WTC11 (cell line): ENCODE measurements at regions not wholly inside any gene's neighbourhood (a gene's known extent, or its start where the extent isn't known, plus 50 kb on each side); places are given as distances from the start of the nearest gene placed in this dataset.

Source experiments
- ATAC-seq: fragments of 200-7000 bp; cut with Tn5 transposase; 2 replicates; pipeline ENCODE4 v1.10.0; 2021; ENCODE audit warnings: mild to moderate bottlenecking, moderate library complexity
- CTCF ChIA-PET: fragments of 300-600 bp; sonication (Branson Sonifier 250); formaldehyde crosslinking; loops from one replicate; lab custom pipeline; 2021; ENCODE audit warnings: antibody characterized with exemption; lab: Charles Lee
- POLR2A ChIA-PET: fragments of 350-600 bp; sonication (Branson Sonifier 250); formaldehyde crosslinking; loops from one replicate; lab custom pipeline; 2021; ENCODE audit warnings: antibody characterized with exemption; lab: Charles Lee
- DNase-seq: peaks from one replicate; pipeline ENCODE4 v3.0.0; 2021; ENCODE audit warnings: low spot score
- H3K27ac Mint-ChIP-seq: 2 replicates; pipeline ENCODE4 v1.8.0; 2021; ENCODE audit warnings: mixed read lengths
- H3K27me3 Mint-ChIP-seq: 2 replicates; pipeline ENCODE4 v1.8.0; 2021; ENCODE audit warnings: low read depth, mild to moderate bottlenecking, moderate library complexity, mixed read lengths
- H3K36me3 Mint-ChIP-seq: 2 replicates; pipeline ENCODE4 v1.8.0; 2021; ENCODE audit warnings: mixed read lengths
- H3K4me1 Mint-ChIP-seq: 2 replicates; pipeline ENCODE4 v1.8.0; 2022; ENCODE audit warnings: mixed read lengths
- H3K4me3 Mint-ChIP-seq: 2 replicates; pipeline ENCODE4 v1.8.0; 2021; ENCODE audit warnings: mild to moderate bottlenecking, moderate library complexity, mixed read lengths
- H3K9me3 Mint-ChIP-seq: 2 replicates; pipeline ENCODE4 v1.8.0; 2021; ENCODE audit warnings: mixed read lengths
- ATF6 ChIP-seq: sonication (generic); formaldehyde crosslinking; IDR thresholded peaks from 2 replicates; pipeline ENCODE4 v1.8.1; 2023; ENCODE audit warnings: mild to moderate bottlenecking, missing genetic modification reagents
- CREB1 ChIP-seq: sonication (generic); formaldehyde crosslinking; IDR thresholded peaks from 2 replicates; pipeline ENCODE4 v1.8.0; 2023; ENCODE audit warnings: mild to moderate bottlenecking, missing genetic modification reagents
- CREM ChIP-seq: sonication (generic); formaldehyde crosslinking; IDR thresholded peaks from 2 replicates; pipeline ENCODE4 v1.8.1; 2022; ENCODE audit warnings: mild to moderate bottlenecking, missing genetic modification reagents, moderate library complexity
- CTCF ChIP-seq: fragments of 200-600 bp; IDR thresholded peaks from 2 replicates; pipeline ENCODE4 v1.8.0; 2022; ENCODE audit warnings: antibody characterized with exemption
- E2F1 ChIP-seq: sonication (generic); formaldehyde crosslinking; IDR thresholded peaks from 2 replicates; pipeline ENCODE4 v1.8.0; 2022; ENCODE audit warnings: mild to moderate bottlenecking, missing genetic modification reagents
- E2F5 ChIP-seq: sonication (generic); formaldehyde crosslinking; IDR thresholded peaks from 2 replicates; pipeline ENCODE4 v1.8.1; 2022; ENCODE audit warnings: mild to moderate bottlenecking, moderate library complexity, missing genetic modification reagents
- FOXP1 ChIP-seq: sonication (generic); formaldehyde crosslinking; IDR thresholded peaks from 2 replicates; pipeline ENCODE4 v1.8.0; 2022; ENCODE audit warnings: missing genetic modification reagents, mild to moderate bottlenecking, moderate library complexity, borderline replicate concordance
- GABPB1 ChIP-seq: sonication (generic); formaldehyde crosslinking; IDR thresholded peaks from 2 replicates; pipeline ENCODE4 v1.8.1; 2023; ENCODE audit warnings: mild to moderate bottlenecking, missing genetic modification reagents
- GTF2I ChIP-seq: fragments of 250-450 bp; sonication (Bioruptor Pico); conservative IDR thresholded peaks from 2 replicates; pipeline ENCODE4 v1.4.0; 2021; ENCODE audit warnings: mild to moderate bottlenecking
- IRF2 ChIP-seq: sonication (generic); formaldehyde crosslinking; IDR thresholded peaks from 2 replicates; pipeline ENCODE4 v1.8.0; 2022; ENCODE audit warnings: low read depth, missing genetic modification reagents, borderline replicate concordance
- JUN ChIP-seq: sonication (generic); formaldehyde crosslinking; IDR thresholded peaks from 2 replicates; pipeline ENCODE4 v1.8.0; 2023; ENCODE audit warnings: mild to moderate bottlenecking, missing genetic modification reagents
- KAT7 ChIP-seq: sonication (generic); formaldehyde crosslinking; IDR thresholded peaks from 2 replicates; pipeline ENCODE4 v1.8.1; 2023; ENCODE audit warnings: missing genetic modification reagents, mild to moderate bottlenecking, borderline replicate concordance
- MXD4 ChIP-seq: fragments of 250-450 bp; sonication (Bioruptor Pico); IDR thresholded peaks from 2 replicates; pipeline ENCODE4 v1.8.0; 2021; ENCODE audit warnings: mild to moderate bottlenecking, moderate library complexity, borderline replicate concordance
- MYBL2 ChIP-seq: sonication (generic); formaldehyde crosslinking; IDR thresholded peaks from 2 replicates; pipeline ENCODE4 v1.8.1; 2023; ENCODE audit warnings: mild to moderate bottlenecking, moderate library complexity, missing genetic modification reagents
- NFATC4 ChIP-seq: fragments of 250-450 bp; sonication (Bioruptor Pico); IDR thresholded peaks from 2 replicates; pipeline ENCODE4 v1.9.0; 2021; ENCODE audit warnings: mild to moderate bottlenecking
- NFE2L1 ChIP-seq: sonication (generic); formaldehyde crosslinking; IDR thresholded peaks from 2 replicates; pipeline ENCODE4 v1.8.1; 2023; ENCODE audit warnings: missing genetic modification reagents
- NFYB ChIP-seq: sonication (generic); formaldehyde crosslinking; conservative IDR thresholded peaks from 2 replicates; pipeline ENCODE4 v1.8.0; 2022; ENCODE audit warnings: low read depth, missing genetic modification reagents
- NR2C2 ChIP-seq: sonication (generic); formaldehyde crosslinking; IDR thresholded peaks from 2 replicates; pipeline ENCODE4 v1.8.0; 2022; ENCODE audit warnings: mild to moderate bottlenecking, missing genetic modification reagents
- PREB ChIP-seq: sonication (generic); formaldehyde crosslinking; IDR thresholded peaks from 2 replicates; pipeline ENCODE4 v1.8.1; 2022; ENCODE audit warnings: mild to moderate bottlenecking, missing genetic modification reagents, moderate library complexity, borderline replicate concordance
- SMAD3 ChIP-seq: sonication (generic); formaldehyde crosslinking; IDR thresholded peaks from 2 replicates; pipeline ENCODE4 v1.8.0; 2022; ENCODE audit warnings: missing genetic modification reagents, mild to moderate bottlenecking, borderline replicate concordance
- TP53 ChIP-seq: sonication (generic); formaldehyde crosslinking; IDR thresholded peaks from 2 replicates; pipeline ENCODE4 v1.8.1; 2023; ENCODE audit warnings: mild to moderate bottlenecking, missing genetic modification reagents
- ZNF138 ChIP-seq: sonication (generic); formaldehyde crosslinking; conservative IDR thresholded peaks from 2 replicates; pipeline ENCODE4 v1.8.1; 2022; ENCODE audit warnings: mild to moderate bottlenecking, moderate library complexity, missing genetic modification reagents
- ZNF219 ChIP-seq: sonication (generic); formaldehyde crosslinking; IDR thresholded peaks from 2 replicates; pipeline ENCODE4 v1.8.0; 2023; ENCODE audit warnings: missing genetic modification reagents, mild to moderate bottlenecking, borderline replicate concordance
- ZNF232 ChIP-seq: sonication (generic); formaldehyde crosslinking; IDR thresholded peaks from 2 replicates; pipeline ENCODE4 v1.8.0; 2022; ENCODE audit warnings: mild to moderate bottlenecking, missing genetic modification reagents
- ZNF317 ChIP-seq: sonication (generic); formaldehyde crosslinking; IDR thresholded peaks from 2 replicates; pipeline ENCODE4 v1.8.1; 2023; ENCODE audit warnings: low read depth, mild to moderate bottlenecking, moderate library complexity, missing genetic modification reagents, borderline replicate concordance
- ZNF416 ChIP-seq: fragments of 250-450 bp; sonication (Bioruptor Pico); IDR thresholded peaks from 2 replicates; pipeline ENCODE4 v1.9.0; 2021; ENCODE audit warnings: mild to moderate bottlenecking, inconsistent platforms
- TF ChIP-seq, protein P1 (sequence below): fragments of 250-450 bp; sonication (Bioruptor Pico); IDR thresholded peaks from 2 replicates; pipeline ENCODE4 v1.8.0; 2021; ENCODE audit warnings: mild to moderate bottlenecking
- TF ChIP-seq, protein P2 (sequence below): sonication (generic); formaldehyde crosslinking; IDR thresholded peaks from 2 replicates; pipeline ENCODE4 v1.8.0; 2022; ENCODE audit warnings: mild to moderate bottlenecking, missing genetic modification reagents

DNA sequence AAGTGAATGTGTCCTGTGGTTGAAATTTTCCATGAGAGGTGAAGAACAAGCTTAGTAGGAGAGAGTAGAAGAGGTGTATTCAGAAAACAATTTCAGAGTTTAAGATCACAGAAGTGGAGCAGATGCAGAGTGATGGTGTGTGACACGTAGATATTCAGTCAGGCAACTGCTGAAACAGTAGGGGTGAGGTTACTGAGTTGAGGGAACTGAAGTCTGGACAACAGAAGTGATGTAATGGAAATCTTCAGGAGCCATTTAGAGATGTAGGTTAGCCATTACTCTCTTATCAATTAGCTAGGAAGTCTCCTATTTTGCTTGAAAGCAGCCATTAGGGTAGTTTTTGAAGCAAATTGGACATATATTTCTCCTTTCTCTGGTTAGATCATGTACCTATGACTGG is 584.4 kb downstream of the PKHD1 start:
- Mint-ChIP-seq H3K36me3 (no peaks in the 10 kb centered on the region), H3K9me3 (peaks cover 9% of the 10 kb centered on the region), H3K27me3 (no peaks in the 10 kb centered on the region), H3K4me3 (no peak overlapping the region), H3K4me1 (no peaks in the 10 kb centered on the region), H3K27ac (no peak overlapping the region)
- CTCF ChIA-PET: interaction anchor here (1.3 kb wide), 1 partner anchor 9 kb away, joined by 4 read pairs; no protein-coding TSS in a partner anchor
- ATAC-seq: no peak
- DNase-seq: no peak
- TF ChIP-seq PREB (no peak), ATF6 (CRISPR knock-in tag) (no peak), ZNF416 (no peak), GABPB1 (CRISPR knock-in tag) (no peak), IRF2 (CRISPR knock-in tag) (no peak), NFYB (no peak), JUN (CRISPR knock-in tag) (no peak), SMAD3 (no peak), GTF2I (CRISPR knock-in tag) (no peak), ZNF232 (CRISPR knock-in tag) (no peak), KAT7 (CRISPR knock-in tag) (no peak), ZNF138 (no peak), CTCF (no peak), NFE2L1 (CRISPR knock-in tag) (no peak)
- TF ChIP-seq, protein P1, sequence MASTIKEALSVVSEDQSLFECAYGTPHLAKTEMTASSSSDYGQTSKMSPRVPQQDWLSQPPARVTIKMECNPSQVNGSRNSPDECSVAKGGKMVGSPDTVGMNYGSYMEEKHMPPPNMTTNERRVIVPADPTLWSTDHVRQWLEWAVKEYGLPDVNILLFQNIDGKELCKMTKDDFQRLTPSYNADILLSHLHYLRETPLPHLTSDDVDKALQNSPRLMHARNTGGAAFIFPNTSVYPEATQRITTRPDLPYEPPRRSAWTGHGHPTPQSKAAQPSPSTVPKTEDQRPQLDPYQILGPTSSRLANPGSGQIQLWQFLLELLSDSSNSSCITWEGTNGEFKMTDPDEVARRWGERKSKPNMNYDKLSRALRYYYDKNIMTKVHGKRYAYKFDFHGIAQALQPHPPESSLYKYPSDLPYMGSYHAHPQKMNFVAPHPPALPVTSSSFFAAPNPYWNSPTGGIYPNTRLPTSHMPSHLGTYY (CRISPR knock-in tag): no peak
- POLR2A ChIA-PET: no interaction called here

GRCh38 chr6:51505434-51505833 is 582.0 kb downstream of the PKHD1 start:
- Mint-ChIP-seq H3K9me3 (peaks cover 9% of the 10 kb centered on the region), H3K4me1 (no peaks in the 10 kb centered on the region), H3K27ac (no peak overlapping the region), H3K27me3 (no peaks in the 10 kb centered on the region), H3K36me3 (no peaks in the 10 kb centered on the region)
- DNase-seq: no peak
- CTCF ChIA-PET: no interaction called here
- no peak for ATAC-seq
- TF ChIP-seq CREM (CRISPR knock-in tag) (no peak), CREB1 (CRISPR knock-in tag) (no peak), FOXP1 (CRISPR knock-in tag) (no peak), E2F1 (CRISPR knock-in tag) (no peak), ZNF219 (CRISPR knock-in tag) (no peak), E2F5 (CRISPR knock-in tag) (no peak), NR2C2 (CRISPR knock-in tag) (no peak), MXD4 (CRISPR knock-in tag) (no peak), MYBL2 (CRISPR knock-in tag) (no peak), IRF2 (CRISPR knock-in tag) (no peak), NFATC4 (no peak), ZNF317 (no peak), TP53 (no peak)
- TF ChIP-seq, protein P2, sequence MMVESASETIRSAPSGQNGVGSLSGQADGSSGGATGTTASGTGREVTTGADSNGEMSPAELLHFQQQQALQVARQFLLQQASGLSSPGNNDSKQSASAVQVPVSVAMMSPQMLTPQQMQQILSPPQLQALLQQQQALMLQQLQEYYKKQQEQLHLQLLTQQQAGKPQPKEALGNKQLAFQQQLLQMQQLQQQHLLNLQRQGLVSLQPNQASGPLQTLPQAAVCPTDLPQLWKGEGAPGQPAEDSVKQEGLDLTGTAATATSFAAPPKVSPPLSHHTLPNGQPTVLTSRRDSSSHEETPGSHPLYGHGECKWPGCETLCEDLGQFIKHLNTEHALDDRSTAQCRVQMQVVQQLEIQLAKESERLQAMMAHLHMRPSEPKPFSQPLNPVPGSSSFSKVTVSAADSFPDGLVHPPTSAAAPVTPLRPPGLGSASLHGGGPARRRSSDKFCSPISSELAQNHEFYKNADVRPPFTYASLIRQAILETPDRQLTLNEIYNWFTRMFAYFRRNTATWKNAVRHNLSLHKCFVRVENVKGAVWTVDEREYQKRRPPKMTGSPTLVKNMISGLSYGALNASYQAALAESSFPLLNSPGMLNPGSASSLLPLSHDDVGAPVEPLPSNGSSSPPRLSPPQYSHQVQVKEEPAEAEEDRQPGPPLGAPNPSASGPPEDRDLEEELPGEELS (CRISPR knock-in tag): no peak
- TF ChIP-seq, all 79 proteins: peak for 0
- POLR2A ChIA-PET: no interaction called here
- no peak overlapping the region for H3K4me3 Mint-ChIP-seq
